CD14-positive monocyte (primary cell): ENCODE measurements at regions not wholly inside any gene's neighbourhood (a gene's known extent, or its start where the extent isn't known, plus 50 kb on each side); places are given as distances from the start of the nearest gene placed in this dataset.

ENCODE experiments used
- DNase-seq, 3 donors: peaks; one replicate each; pipeline ENCODE4 v3.0.0-alpha.2; 2011 to 2022
- H2AFZ ChIP-seq: 2 replicates; pipeline ENCODE4 v1.6.0; 2012; ENCODE audit warnings: mild to moderate bottlenecking, low read depth, low read length, inconsistent platforms; ENCODE audit not compliant: insufficient read depth, poor library complexity, severe bottlenecking
- H3K27ac ChIP-seq, 2 donors: 1 replicate in 1 of 2; 2 replicates in 1 of 2; pipeline ENCODE4 v1.5.1; 2012 to 2013; ENCODE audit warnings: low read length in 2 of 2, control low read depth in 1 of 2, inconsistent platforms in 1 of 2, low read depth in 1 of 2, mild to moderate bottlenecking in 1 of 2
- H3K27me3 ChIP-seq, 2 donors: one replicate each; pipeline versions ENCODE4 v1.6.0 to v1.6.1; 2011 to 2013; ENCODE audit warnings: low read length in 2 of 2; ENCODE audit not compliant: control insufficient read depth in 2 of 2, insufficient read depth in 2 of 2
- H3K36me3 ChIP-seq, 2 donors: replicated peaks in 1 of 2; 1 replicate in 1 of 2; 2 replicates in 1 of 2; pipeline versions ENCODE4 v1.5.1 to v1.6.1; 2012 to 2013; ENCODE audit warnings: low read length in 2 of 2, control low read depth in 1 of 2, inconsistent platforms in 1 of 2, mild to moderate bottlenecking in 1 of 2; ENCODE audit not compliant: insufficient read depth in 2 of 2, control insufficient read depth in 1 of 2
- H3K4me1 ChIP-seq, 2 donors: 1 replicate in 1 of 2; 2 replicates in 1 of 2; pipeline versions ENCODE4 v1.5.1 to v1.6.1; 2012 to 2013; ENCODE audit warnings: low read length in 2 of 2, control low read depth in 1 of 2, inconsistent platforms in 1 of 2, mild to moderate bottlenecking in 1 of 2, moderate library complexity in 1 of 2; ENCODE audit not compliant: insufficient read depth in 2 of 2, control insufficient read depth in 1 of 2
- H3K4me2 ChIP-seq: replicated peaks from 2 replicates; pipeline ENCODE3; 2012; ENCODE audit warnings: low read length, moderate library complexity, mild to moderate bottlenecking; ENCODE audit not compliant: poor library complexity, severe bottlenecking; ENCODE audit errors: extremely low read depth
- H3K4me3 ChIP-seq, 3 experiments: fragments of 200-600 bp in 1 of 3; sonication (generic) in 1 of 3; replicated peaks in 1 of 3; 1 replicate in 2 of 3; 2 replicates in 1 of 3; pipeline ENCODE4 v1.5.1; 2011 to 2013; ENCODE audit warnings: low read length in 3 of 3, mild to moderate bottlenecking in 3 of 3, control low read depth in 2 of 3, low read depth in 2 of 3, inconsistent platforms in 1 of 3, moderate library complexity in 1 of 3
- H3K79me2 ChIP-seq: 2 replicates; pipeline ENCODE4 v1.6.0; 2012; ENCODE audit warnings: mild to moderate bottlenecking, control low read depth, inconsistent platforms, low read length, moderate library complexity; ENCODE audit not compliant: insufficient read depth
- H3K9ac ChIP-seq: 2 replicates; pipeline ENCODE4 v1.6.0; 2017; ENCODE audit warnings: low read length, mild to moderate bottlenecking; ENCODE audit not compliant: insufficient read depth, poor library complexity, severe bottlenecking
- H3K9me3 ChIP-seq, 2 donors: replicated peaks in 1 of 2; 1 replicate in 1 of 2; 2 replicates in 1 of 2; pipeline versions ENCODE4 v1.5.1 to v1.6.1; 2012 to 2013; ENCODE audit warnings: low read length in 2 of 2, control low read depth in 1 of 2; ENCODE audit not compliant: control insufficient read depth in 1 of 2, insufficient read depth in 1 of 2
- H4K20me1 ChIP-seq: 2 replicates; pipeline ENCODE4 v1.6.0; 2012; ENCODE audit warnings: mild to moderate bottlenecking, low read length, control low read depth, moderate library complexity; ENCODE audit not compliant: insufficient read depth
- H3K27ac Mint-ChIP-seq, 7 donors: one replicate each; pipeline ENCODE4 v1.8.0; 2020; ENCODE audit warnings: mild to moderate bottlenecking in 7 of 7, mixed read lengths in 7 of 7, moderate library complexity in 6 of 7, inconsistent platforms in 2 of 7
- H3K27me3 Mint-ChIP-seq, 3 donors: one replicate each; pipeline ENCODE4 v1.8.0; 2021 to 2022; ENCODE audit warnings: low read depth in 3 of 3, mild to moderate bottlenecking in 3 of 3, mixed read lengths in 3 of 3, moderate library complexity in 3 of 3, inconsistent platforms in 1 of 3
- H3K36me3 Mint-ChIP-seq, 2 donors: one replicate each; pipeline ENCODE4 v1.8.0; 2020; ENCODE audit warnings: mixed read lengths in 2 of 2, inconsistent platforms in 1 of 2, mild to moderate bottlenecking in 1 of 2
- H3K4me1 Mint-ChIP-seq: one replicate; pipeline ENCODE4 v1.8.0; 2020; ENCODE audit warnings: mild to moderate bottlenecking, mixed read lengths
- H3K4me3 Mint-ChIP-seq, 2 donors: one replicate each; pipeline ENCODE4 v1.8.0; 2020; ENCODE audit warnings: mild to moderate bottlenecking in 2 of 2, mixed read lengths in 2 of 2, moderate library complexity in 1 of 2
- H3K9me3 Mint-ChIP-seq, 7 donors: one replicate each; pipeline ENCODE4 v1.8.0; 2020 to 2022; ENCODE audit warnings: mixed read lengths in 7 of 7, mild to moderate bottlenecking in 6 of 7, moderate library complexity in 6 of 7, inconsistent platforms in 2 of 7
- WGBS: methylation state at CpG from one replicate; pipeline ENCODE4 v1.1.5; 2013; ENCODE audit warnings: missing lambda C conversion rate; ENCODE audit not compliant: insufficient coverage; 5-methylcytosine and 5-hydroxymethylcytosine counted together
- intact Hi-C, 2 donors: fragments of 100-400 bp; cut with micrococcal nuclease; formaldehyde crosslinking; loops; one replicate each; pipeline versions ENCODE4 v1.15.0 to v1.15.1; 2023
- TF ChIP-seq, protein P1 (sequence below): fragments of 200-600 bp; IDR thresholded peaks from one replicate; pipeline ENCODE4 v1.8.0; 2022; ENCODE audit warnings: antibody characterized with exemption, mild to moderate bottlenecking

DNA sequence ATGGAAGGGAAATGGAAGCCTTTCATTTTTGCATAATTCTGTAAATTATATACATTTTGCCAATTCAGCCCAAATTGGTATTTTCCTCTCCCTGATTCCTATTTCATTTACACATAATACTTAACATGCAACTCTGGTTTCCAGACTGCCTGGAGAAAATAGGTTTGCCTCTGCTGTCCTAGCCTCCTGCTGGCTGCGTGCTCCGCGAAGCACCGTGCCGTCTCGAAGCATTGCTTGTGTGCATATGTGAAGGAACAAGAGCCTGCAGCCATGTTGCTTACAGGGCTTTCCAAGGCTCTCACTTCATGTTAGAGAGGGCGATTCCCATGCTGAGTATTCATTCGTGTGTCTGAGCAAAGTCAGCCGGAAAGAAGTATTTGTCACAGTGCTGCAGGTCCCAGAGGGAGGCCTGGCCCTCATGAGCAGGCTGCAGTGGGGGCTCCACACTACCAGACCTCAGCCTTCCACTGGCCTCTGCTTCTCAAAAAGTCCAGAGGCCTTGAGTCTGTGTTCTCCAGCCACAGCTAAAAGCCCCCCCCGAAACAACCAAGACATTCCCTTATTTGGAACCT, 66.5 kb downstream of the CLRN3 start:
- H3K9me3 Mint-ChIP-seq, result peaks cover 5 to 18% (median 14%) of the 10 kb centered on the region in 7 donors

DNA sequence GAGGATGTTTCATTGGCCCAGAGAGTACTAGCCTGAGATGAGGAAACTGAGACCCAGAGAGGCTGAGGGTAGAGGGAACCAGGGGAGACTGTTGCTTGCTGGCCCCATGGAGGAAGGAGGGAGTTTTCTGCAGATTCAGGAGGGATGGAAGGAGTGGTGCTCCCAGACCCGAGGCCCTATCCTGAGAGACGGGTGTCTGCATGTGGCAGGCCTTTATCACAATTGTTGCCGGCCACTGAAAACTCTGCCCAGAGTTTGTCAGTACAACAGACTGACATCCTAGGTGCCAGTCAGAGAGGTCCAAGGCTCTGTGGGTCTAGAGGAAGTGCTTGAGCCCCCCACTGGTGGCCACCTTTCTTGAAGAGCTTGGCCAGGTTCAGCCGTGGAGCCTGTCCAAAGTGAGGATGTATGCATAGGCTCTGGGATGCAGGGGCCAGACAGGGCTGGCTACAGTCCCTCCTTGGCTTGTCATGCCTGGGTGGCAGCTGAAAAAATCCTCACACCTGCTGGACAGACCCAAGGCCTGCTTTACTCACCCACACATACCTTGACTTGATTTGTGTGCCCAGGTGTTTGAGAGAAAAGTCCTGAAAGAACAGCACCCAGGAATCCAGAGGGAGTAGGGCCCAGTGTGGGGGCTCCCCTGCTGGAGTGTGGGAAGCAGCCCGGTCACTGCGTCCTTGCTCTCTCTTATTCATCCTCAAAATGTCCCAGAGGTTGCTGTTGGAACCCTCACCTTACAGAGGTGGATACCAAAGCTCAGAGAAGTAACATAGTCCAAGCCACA, 65.2 kb downstream of the CLRN3 start:
- peaks cover 0 to 2% of the 10 kb centered on the region in 2 donors for H3K27me3 ChIP-seq
- peaks cover 2 to 14% (median 9%) of the 10 kb centered on the region in 7 donors for H3K9me3 Mint-ChIP-seq
- intact Hi-C loops, result no loop called here
- H3K4me2 ChIP-seq, result no peak overlapping the region
- H3K4me3 Mint-ChIP-seq, result no peak overlapping the region
- peaks cover 9 to 10% of the 10 kb centered on the region in 2 donors for H3K9me3 ChIP-seq
- H3K4me1 Mint-ChIP-seq, result no peaks in the 10 kb centered on the region
- peaks cover 3 to 10% (median 7%) of the 10 kb centered on the region in 3 donors for H3K27me3 Mint-ChIP-seq
- no peaks in the 10 kb centered on the region for H4K20me1 ChIP-seq
- no peaks in the 10 kb centered on the region for H3K79me2 ChIP-seq
- H2AFZ ChIP-seq, result no peak overlapping the region
- no peak for DNase-seq
- H3K27ac Mint-ChIP-seq, result no peak overlapping the region
- 92% methylated on average over 6 of the region's 6 CpGs for WGBS
- H3K4me1 ChIP-seq, result no peaks in the 10 kb centered on the region
- TF ChIP-seq, protein P1, sequence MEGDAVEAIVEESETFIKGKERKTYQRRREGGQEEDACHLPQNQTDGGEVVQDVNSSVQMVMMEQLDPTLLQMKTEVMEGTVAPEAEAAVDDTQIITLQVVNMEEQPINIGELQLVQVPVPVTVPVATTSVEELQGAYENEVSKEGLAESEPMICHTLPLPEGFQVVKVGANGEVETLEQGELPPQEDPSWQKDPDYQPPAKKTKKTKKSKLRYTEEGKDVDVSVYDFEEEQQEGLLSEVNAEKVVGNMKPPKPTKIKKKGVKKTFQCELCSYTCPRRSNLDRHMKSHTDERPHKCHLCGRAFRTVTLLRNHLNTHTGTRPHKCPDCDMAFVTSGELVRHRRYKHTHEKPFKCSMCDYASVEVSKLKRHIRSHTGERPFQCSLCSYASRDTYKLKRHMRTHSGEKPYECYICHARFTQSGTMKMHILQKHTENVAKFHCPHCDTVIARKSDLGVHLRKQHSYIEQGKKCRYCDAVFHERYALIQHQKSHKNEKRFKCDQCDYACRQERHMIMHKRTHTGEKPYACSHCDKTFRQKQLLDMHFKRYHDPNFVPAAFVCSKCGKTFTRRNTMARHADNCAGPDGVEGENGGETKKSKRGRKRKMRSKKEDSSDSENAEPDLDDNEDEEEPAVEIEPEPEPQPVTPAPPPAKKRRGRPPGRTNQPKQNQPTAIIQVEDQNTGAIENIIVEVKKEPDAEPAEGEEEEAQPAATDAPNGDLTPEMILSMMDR, result no peak
- H3K4me3 ChIP-seq, result no peak overlapping the region
- H3K36me3 ChIP-seq, result no peaks in the 10 kb centered on the region
- no peak overlapping the region for H3K27ac ChIP-seq
- no peak overlapping the region for H3K9ac ChIP-seq
- no peaks in the 10 kb centered on the region for H3K36me3 Mint-ChIP-seq

More for the DNA sequence above, 66.5 kb downstream of the CLRN3 start:
- no peaks in the 10 kb centered on the region for H3K4me1 Mint-ChIP-seq
- no peak overlapping the region for H2AFZ ChIP-seq
- no peaks in the 10 kb centered on the region for H3K4me1 ChIP-seq
- H3K27ac ChIP-seq, result no peak overlapping the region
- H3K27me3 Mint-ChIP-seq, result peaks cover 3 to 7% (median 5%) of the 10 kb centered on the region in 3 donors
- no peak overlapping the region for H3K4me3 ChIP-seq
- no peaks in the 10 kb centered on the region for H3K79me2 ChIP-seq
- no peak overlapping the region for H3K4me3 Mint-ChIP-seq
- TF ChIP-seq, protein P1, result no peak
- 91% methylated on average over 10 of the region's 10 CpGs for WGBS
- H3K27ac Mint-ChIP-seq, result no peak overlapping the region
- H3K36me3 ChIP-seq, result no peaks in the 10 kb centered on the region
- no peak overlapping the region for H3K9ac ChIP-seq
- H3K9me3 ChIP-seq, result peaks cover 11 to 12% of the 10 kb centered on the region in 2 donors
- intact Hi-C loops, result no loop called here
- no peaks in the 10 kb centered on the region for H3K27me3 ChIP-seq
- no peaks in the 10 kb centered on the region for H4K20me1 ChIP-seq
- no peak overlapping the region for H3K4me2 ChIP-seq
- H3K36me3 Mint-ChIP-seq, result no peaks in the 10 kb centered on the region
- DNase-seq, result no peak
